Activated T-helper 1 cell treated with Interleukin-2 at 50 U/mL for 16 hours (primary cell): ENCODE measurements at regions not wholly inside any gene's neighbourhood (a gene's known extent, or its start where the extent isn't known, plus 50 kb on each side); places are given as distances from the start of the nearest gene placed in this dataset.
"Not testable (repeated sequence)": the region's sequence is repeated elsewhere in the genome, so short reads cannot be mapped to it uniquely, and the experiment has no call there.

Experiments
- DNase-seq: peaks from one replicate; pipeline ENCODE4 v3.0.0-alpha.2; 2020; ENCODE audit warnings: low read depth

- DNase-seq, result no peak
Observed at GRCh38 chrX:13476384-13476783, 93.0 kb upstream of the EGFL6 start.

GRCh38 chrX:13474164-13474516, 95.3 kb upstream of the EGFL6 start:
- no peak for DNase-seq

GRCh38 chrX:13473442-13474163, 95.8 kb upstream of the EGFL6 start:
- DNase-seq, result no peak

GRCh38 chrX:13472975-13473374, 96.4 kb upstream of the EGFL6 start:
- DNase-seq, result no peak

- DNase-seq, result no peak
Observed at GRCh38 chrX:13471269-13471668, 98.1 kb upstream of the EGFL6 start.

GRCh38 chrX:13470685-13470977, 98.8 kb upstream of the EGFL6 start:
- no peak for DNase-seq

GRCh38 chrX:13469963-13470684, 99.3 kb upstream of the EGFL6 start:
- no peak for DNase-seq

- no peak for DNase-seq
Observed at GRCh38 chrX:13468096-13468495, 101.3 kb upstream of the EGFL6 start.

- no peak for DNase-seq
Observed at GRCh38 chrX:13467243-13467642, 102.2 kb upstream of the EGFL6 start.

- DNase-seq, result no peak
Observed at GRCh38 chrX:13464599-13465275, 104.7 kb upstream of the EGFL6 start.

- DNase-seq, result no peak
Observed at GRCh38 chrX:13463608-13464007, 105.8 kb upstream of the EGFL6 start.

GRCh38 chrX:13452283-13452682, 117.1 kb upstream of the EGFL6 start:
- no peak for DNase-seq

- no peak for DNase-seq
Observed at GRCh38 chrX:13449441-13449840, 120.0 kb upstream of the EGFL6 start.

- no peak for DNase-seq
Observed at GRCh38 chrX:13448941-13449340, 120.5 kb upstream of the EGFL6 start.

GRCh38 chrX:13441608-13442007, 121.8 kb upstream of the ATXN3L start:
- not testable (repeated sequence) for DNase-seq

- DNase-seq, result no peak
Observed at GRCh38 chrX:13440176-13440575, 120.3 kb upstream of the ATXN3L start.

GRCh38 chrX:13433298-13433605, 113.4 kb upstream of the ATXN3L start:
- no peak for DNase-seq

- no peak for DNase-seq
Observed at GRCh38 chrX:13432414-13433297, 112.8 kb upstream of the ATXN3L start.

GRCh38 chrX:13430136-13430827, 110.4 kb upstream of the ATXN3L start:
- DNase-seq, result no peak

- no peak for DNase-seq
Observed at GRCh38 chrX:13428053-13428786, 108.4 kb upstream of the ATXN3L start.

GRCh38 chrX:13427441-13428052, 107.7 kb upstream of the ATXN3L start:
- no peak for DNase-seq
